Activated T-cell treated with anti-CD3 and anti-CD28 coated beads, Interleukin-2, amount 50 U/mL, for 72 hours (primary cell): ENCODE measurements at regions not wholly inside any gene's neighbourhood (a gene's known extent, or its start where the extent isn't known, plus 50 kb on each side); places are given as distances from the start of the nearest gene placed in this dataset.
A peak's percentile ranks its signal among the peaks of the same experiment; 100 is the strongest.

Experiments
- ATAC-seq, 2 donors: fragments of 150-1000 bp; cut with Tn5 transposase; replicated peaks in 1 of 2; 2 replicates each; pipeline ENCODE4 v1.10.0; 2021; ENCODE audit warnings: moderate library complexity in 2 of 2, mild to moderate bottlenecking in 1 of 2
- DNase-seq, 2 donors: peaks; one replicate each; pipeline ENCODE4 v3.0.0; 2021 to 2022; ENCODE audit warnings: mixed read lengths in 1 of 2
- H3K27ac Mint-ChIP-seq: one replicate; pipeline ENCODE4 v1.8.0; 2022; ENCODE audit warnings: mild to moderate bottlenecking, moderate library complexity, mixed read lengths
- H3K27me3 Mint-ChIP-seq: one replicate; pipeline ENCODE4 v1.8.0; 2022; ENCODE audit warnings: low read depth, mixed read lengths
- H3K36me3 Mint-ChIP-seq, 2 donors: one replicate each; pipeline ENCODE4 v1.8.0; 2022; ENCODE audit warnings: mixed read lengths in 2 of 2, mild to moderate bottlenecking in 1 of 2; ENCODE audit not compliant: insufficient read depth in 2 of 2
- H3K4me1 Mint-ChIP-seq: one replicate; pipeline ENCODE4 v1.8.0; 2022; ENCODE audit warnings: low read depth, mixed read lengths
- H3K4me3 Mint-ChIP-seq, 2 donors: one replicate each; pipeline ENCODE4 v1.8.0; 2022; ENCODE audit warnings: mild to moderate bottlenecking in 2 of 2, mixed read lengths in 2 of 2, moderate library complexity in 2 of 2
- H3K9me3 Mint-ChIP-seq, 2 donors: one replicate each; pipeline ENCODE4 v1.8.0; 2022; ENCODE audit warnings: mixed read lengths in 2 of 2

DNA sequence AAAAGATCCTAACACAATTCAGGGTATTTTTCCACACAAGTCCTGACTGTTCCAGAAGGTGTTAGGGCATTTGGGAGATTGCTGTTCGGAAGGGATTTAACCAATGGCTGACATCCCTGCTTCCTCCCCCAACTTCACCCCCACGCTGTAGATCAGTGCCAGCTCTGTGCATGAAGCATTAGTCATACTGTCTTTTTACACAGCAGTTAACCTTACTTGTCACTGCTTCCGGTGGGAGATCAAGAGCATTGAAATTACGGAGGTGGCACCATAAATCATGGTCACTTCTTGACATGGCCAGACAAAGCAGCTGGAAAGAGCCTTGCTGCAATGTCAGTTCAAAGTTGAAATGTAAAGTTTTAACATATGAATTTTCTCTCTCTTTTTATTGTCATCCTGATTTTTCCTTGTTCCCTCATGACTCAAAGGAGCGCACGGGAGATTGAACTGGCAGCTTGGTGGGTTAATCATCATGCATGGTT lies 70.2 kb downstream of the HRH4 start:
- H3K36me3 Mint-ChIP-seq, result no peaks in the 10 kb centered on the region
- DNase-seq (peak; percentile 15 to 17), ATAC-seq (peak; percentile 78 to 83)
- H3K27ac Mint-ChIP-seq, result no peak overlapping the region
- no peak overlapping the region for H3K4me3 Mint-ChIP-seq
- H3K9me3 Mint-ChIP-seq, result peaks cover 0 to 4% of the 10 kb centered on the region in 2 donors
- H3K4me1 Mint-ChIP-seq, result peaks cover 16% of the 10 kb centered on the region
- H3K27me3 Mint-ChIP-seq, result peaks cover 65% of the 10 kb centered on the region

- Mint-ChIP-seq H3K4me3 (no peak overlapping the region), H3K27me3 (peaks cover 64% of the 10 kb centered on the region), H3K36me3 (no peaks in the 10 kb centered on the region), H3K27ac (no peak overlapping the region), H3K9me3 (peaks cover 0 to 4% of the 10 kb centered on the region in 2 donors), H3K4me1 (peaks cover 16% of the 10 kb centered on the region)
- DNase-seq, result no peak
- no peak for ATAC-seq
Observed at GRCh38 chr18:24534271-24534670, 73.8 kb downstream of the HRH4 start.

GRCh38 chr18:24534737-24535136 lies 74.3 kb downstream of the HRH4 start:
- peaks cover 0 to 4% of the 10 kb centered on the region in 2 donors for H3K9me3 Mint-ChIP-seq
- ATAC-seq, result no peak
- no peak overlapping the region for H3K27ac Mint-ChIP-seq
- no peak for DNase-seq
- H3K36me3 Mint-ChIP-seq, result no peaks in the 10 kb centered on the region
- H3K4me3 Mint-ChIP-seq, result no peak overlapping the region
- peaks cover 16% of the 10 kb centered on the region for H3K4me1 Mint-ChIP-seq
- H3K27me3 Mint-ChIP-seq, result peaks cover 63% of the 10 kb centered on the region

- Mint-ChIP-seq H3K36me3 (no peaks in the 10 kb centered on the region), H3K27me3 (peaks cover 59% of the 10 kb centered on the region), H3K4me3 (no peak overlapping the region), H3K4me1 (peaks cover 10% of the 10 kb centered on the region), H3K9me3 (peaks cover 0 to 4% of the 10 kb centered on the region in 2 donors), H3K27ac (no peak overlapping the region)
- ATAC-seq (no peak), DNase-seq (no peak)
Observed at GRCh38 chr18:24535527-24536295, 75.3 kb downstream of the HRH4 start.

- no peaks in the 10 kb centered on the region for H3K36me3 Mint-ChIP-seq
- no peak for DNase-seq
- H3K27me3 Mint-ChIP-seq, result peaks cover 55% of the 10 kb centered on the region
- ATAC-seq, result no peak
- peaks cover 3% of the 10 kb centered on the region for H3K4me1 Mint-ChIP-seq
- peaks cover 0 to 4% of the 10 kb centered on the region in 2 donors for H3K9me3 Mint-ChIP-seq
- no peak overlapping the region for H3K27ac Mint-ChIP-seq
- H3K4me3 Mint-ChIP-seq, result no peak overlapping the region
Observed at GRCh38 chr18:24536326-24536725, 75.9 kb downstream of the HRH4 start.

GRCh38 chr18:24536834-24537233 lies 76.4 kb downstream of the HRH4 start:
- DNase-seq (no peak), ATAC-seq (no peak)
- no peaks in the 10 kb centered on the region for H3K36me3 Mint-ChIP-seq
- H3K9me3 Mint-ChIP-seq, result peaks cover 0 to 4% of the 10 kb centered on the region in 2 donors
- no peak overlapping the region for H3K4me3 Mint-ChIP-seq
- H3K27ac Mint-ChIP-seq, result no peak overlapping the region
- no peaks in the 10 kb centered on the region for H3K4me1 Mint-ChIP-seq
- peaks cover 50% of the 10 kb centered on the region for H3K27me3 Mint-ChIP-seq

DNA sequence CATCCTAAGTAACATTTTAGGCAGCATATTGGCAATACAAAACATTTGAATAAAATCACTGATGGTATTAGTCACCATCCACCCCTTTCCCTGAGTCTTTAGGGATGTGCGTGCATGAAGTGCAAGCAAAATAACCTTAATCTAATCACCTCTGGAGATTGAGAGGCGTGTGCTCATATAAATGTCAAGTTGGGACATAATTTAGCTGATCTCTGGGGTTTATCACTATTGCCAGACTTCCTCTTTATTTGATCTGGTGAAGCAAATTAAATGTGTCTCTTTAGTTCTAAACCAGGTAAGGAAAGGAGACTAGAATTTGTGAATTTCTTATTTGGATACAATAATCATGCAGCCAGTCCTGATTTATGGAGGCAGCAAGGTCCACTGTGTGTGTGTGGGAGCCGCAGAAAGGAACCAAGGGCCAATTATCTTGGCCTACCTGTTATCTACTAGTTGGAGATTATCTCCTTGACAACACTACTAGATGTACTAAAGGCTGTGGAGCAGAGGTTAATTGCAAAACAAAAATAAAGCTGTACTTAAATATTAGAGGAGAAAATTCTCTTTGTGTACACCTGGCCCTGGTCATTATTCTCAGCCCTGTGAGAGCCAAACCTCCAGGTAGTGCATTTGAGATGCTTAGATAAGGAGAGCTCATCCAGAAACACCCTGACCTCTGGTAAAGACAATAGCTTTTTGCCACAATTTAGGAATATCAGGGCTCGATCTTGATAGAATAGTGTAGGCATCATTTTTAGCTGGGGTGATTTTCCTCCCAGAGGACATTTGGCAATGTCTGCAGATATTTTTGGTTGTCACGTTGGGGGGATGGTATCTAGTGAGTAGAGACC lies 78.2 kb downstream of the HRH4 start:
- no peaks in the 10 kb centered on the region for H3K36me3 Mint-ChIP-seq
- ATAC-seq (no peak), DNase-seq (no peak)
- peaks cover 32% of the 10 kb centered on the region for H3K27me3 Mint-ChIP-seq
- no peak overlapping the region for H3K4me3 Mint-ChIP-seq
- H3K27ac Mint-ChIP-seq, result no peak overlapping the region
- no peaks in the 10 kb centered on the region for H3K9me3 Mint-ChIP-seq
- H3K4me1 Mint-ChIP-seq, result no peaks in the 10 kb centered on the region

GRCh38 chr18:24539866-24540617 lies 79.6 kb downstream of the HRH4 start:
- no peaks in the 10 kb centered on the region for H3K9me3 Mint-ChIP-seq
- no peak overlapping the region for H3K4me3 Mint-ChIP-seq
- H3K27me3 Mint-ChIP-seq, result peaks cover 25% of the 10 kb centered on the region
- no peak overlapping the region for H3K27ac Mint-ChIP-seq
- no peaks in the 10 kb centered on the region for H3K36me3 Mint-ChIP-seq
- H3K4me1 Mint-ChIP-seq, result no peaks in the 10 kb centered on the region
- no peak for DNase-seq
- ATAC-seq, result no peak

DNA sequence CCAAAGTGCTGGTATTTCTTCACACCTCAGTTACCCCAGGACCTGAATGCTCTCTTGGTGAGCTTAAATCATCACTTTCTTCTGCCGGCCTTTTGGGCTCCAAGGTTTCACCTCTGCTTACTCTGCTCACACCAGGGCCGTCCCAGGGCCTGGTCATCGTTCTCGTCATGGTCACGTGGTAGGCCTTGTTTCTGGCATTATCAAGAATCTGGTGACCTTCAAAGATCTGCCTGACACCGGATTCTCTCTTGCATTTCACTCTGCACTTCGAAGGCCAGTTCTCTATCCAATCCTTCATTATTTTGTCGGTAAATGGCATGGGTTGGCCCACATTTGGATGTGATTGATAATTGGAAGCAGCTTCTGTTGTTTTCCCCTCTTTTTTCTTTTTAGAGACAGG lies 80.5 kb downstream of the HRH4 start:
- no peak for DNase-seq
- Mint-ChIP-seq H3K36me3 (no peaks in the 10 kb centered on the region), H3K27ac (no peak overlapping the region), H3K4me3 (no peak overlapping the region), H3K4me1 (no peaks in the 10 kb centered on the region), H3K9me3 (no peaks in the 10 kb centered on the region), H3K27me3 (peaks cover 16% of the 10 kb centered on the region)
- no peak for ATAC-seq

DNA sequence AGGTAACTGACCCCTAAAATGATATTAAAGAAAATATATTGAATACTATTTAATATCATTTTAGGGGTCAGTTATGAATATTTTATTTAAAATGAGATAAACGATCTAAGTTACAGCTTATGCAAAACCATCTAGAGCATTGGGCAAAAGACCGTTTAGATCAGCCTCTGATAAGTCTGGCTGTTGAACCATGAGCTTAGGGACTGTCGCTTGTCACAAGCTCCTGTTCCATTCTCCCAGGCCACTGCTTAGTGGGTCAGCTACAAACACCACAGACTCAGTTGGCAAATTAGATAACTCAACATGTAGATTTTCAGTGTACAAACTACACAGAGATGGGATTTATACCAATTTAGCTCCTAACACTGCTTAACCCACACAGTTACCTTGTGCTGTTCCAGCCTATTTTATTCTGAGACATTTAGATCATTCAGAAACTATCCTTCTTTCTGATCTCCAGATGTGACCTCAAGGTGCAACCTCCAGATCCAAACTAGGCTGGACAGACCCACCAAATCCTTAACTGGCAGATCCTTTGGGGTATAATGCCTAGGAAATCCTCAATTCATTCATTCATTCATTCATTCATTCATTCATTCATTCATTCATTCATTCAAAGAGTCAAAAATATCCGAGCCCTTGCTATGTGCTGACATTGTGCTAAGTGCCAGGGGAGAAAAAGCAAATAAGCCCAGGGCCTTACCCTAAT lies 82.8 kb downstream of the HRH4 start:
- Mint-ChIP-seq H3K27ac (no peak overlapping the region), H3K4me1 (no peaks in the 10 kb centered on the region), H3K4me3 (no peak overlapping the region), H3K27me3 (peaks cover 5% of the 10 kb centered on the region), H3K9me3 (no peaks in the 10 kb centered on the region), H3K36me3 (no peaks in the 10 kb centered on the region)
- DNase-seq (no peak), ATAC-seq (no peak)

DNA sequence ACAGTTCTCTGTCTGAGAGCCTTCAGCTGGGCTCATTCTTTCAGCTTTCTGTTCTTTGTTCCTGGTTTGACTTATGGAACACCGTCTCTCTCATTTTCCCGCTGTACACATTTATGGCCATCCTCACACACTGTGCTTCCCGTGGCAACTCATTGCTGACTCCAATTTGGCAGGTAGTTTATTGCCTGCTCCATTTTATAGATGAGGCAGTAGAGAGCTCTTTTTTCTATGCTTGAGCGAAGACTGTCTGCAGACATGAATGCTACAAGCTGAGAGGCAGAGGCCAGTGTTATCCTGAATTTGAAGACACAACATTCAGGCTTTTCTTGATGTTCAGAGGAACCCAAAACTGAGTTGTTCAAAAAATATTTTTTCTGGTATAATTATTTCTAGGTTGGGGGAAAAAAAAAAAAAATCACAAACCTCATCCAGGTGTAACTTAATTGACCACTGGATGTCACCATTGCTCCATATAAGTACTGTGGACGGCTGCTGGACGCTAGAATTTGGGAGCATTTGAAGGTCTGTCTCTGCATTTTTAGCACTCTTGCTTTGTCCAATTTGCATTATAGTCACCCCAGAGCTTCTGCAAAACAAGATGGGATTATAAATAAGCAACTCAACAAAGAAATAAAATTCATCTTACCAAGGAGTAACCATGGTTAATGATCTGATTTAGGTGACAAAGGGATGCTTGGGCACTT lies 83.5 kb downstream of the HRH4 start:
- Mint-ChIP-seq H3K9me3 (no peaks in the 10 kb centered on the region), H3K36me3 (no peaks in the 10 kb centered on the region), H3K27ac (no peak overlapping the region), H3K27me3 (peaks cover 5% of the 10 kb centered on the region), H3K4me3 (no peak overlapping the region), H3K4me1 (no peaks in the 10 kb centered on the region)
- ATAC-seq, result no peak
- no peak for DNase-seq

DNA sequence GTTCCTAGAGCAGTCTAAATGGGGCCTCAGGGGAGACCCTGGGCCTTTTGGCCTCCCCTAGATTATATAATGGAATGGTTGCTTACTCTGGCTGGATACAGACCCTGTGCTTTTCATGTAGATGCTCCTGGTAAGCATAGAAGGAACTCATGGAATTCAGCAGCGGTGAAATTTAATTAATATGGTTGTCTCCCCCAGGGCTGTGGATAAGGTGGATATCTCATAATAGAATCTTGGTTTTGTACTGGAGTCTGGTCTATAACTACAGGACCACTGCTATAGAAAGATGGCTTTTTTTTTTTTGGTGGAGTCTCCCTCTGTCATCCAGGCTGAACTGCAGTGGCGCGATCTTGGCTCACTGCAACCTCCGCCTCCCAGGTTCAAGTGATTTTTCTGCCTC lies 84.5 kb downstream of the HRH4 start:
- Mint-ChIP-seq H3K27ac (no peak overlapping the region), H3K4me3 (no peak overlapping the region), H3K4me1 (no peaks in the 10 kb centered on the region), H3K36me3 (no peaks in the 10 kb centered on the region), H3K27me3 (peaks cover under 1% of the 10 kb centered on the region), H3K9me3 (no peaks in the 10 kb centered on the region)
- ATAC-seq, result no peak
- no peak for DNase-seq
